ENCODE measurements at regions not wholly inside any gene's neighbourhood (a gene's known extent, or its start where the extent isn't known, plus 50 kb on each side); places are given as distances from the start of the nearest gene placed in this dataset.
"Not testable (repeated sequence)": the region's sequence is repeated elsewhere in the genome, so short reads cannot be mapped to it uniquely, and the experiment has no call there.

DNA sequence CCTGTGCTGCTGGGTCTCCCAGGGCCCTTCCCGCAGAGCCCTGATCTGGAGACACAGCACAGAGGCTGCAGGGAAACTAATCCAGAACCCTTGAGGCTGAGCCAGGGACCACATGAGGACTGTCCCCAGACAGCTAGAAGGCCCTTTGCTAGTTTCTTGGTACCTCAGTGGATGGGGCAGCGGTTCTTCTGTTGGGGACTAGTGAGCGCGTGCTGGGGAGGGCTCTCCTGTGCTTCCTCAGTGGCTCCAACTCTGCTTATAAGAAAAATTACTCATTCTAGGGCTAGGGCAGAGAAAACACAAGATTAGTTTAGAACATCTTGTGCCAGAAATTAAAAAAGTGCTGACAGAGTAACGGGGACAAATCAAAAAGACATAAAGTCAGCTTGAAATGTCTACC, 116.5 kb upstream of the CTSV start:
- H3K23ac ChIP-seq (ENCODE audit: insufficient read length, low read depth, low read length); H3K56ac ChIP-seq (ENCODE audit: insufficient read length, low read depth, low read length); H2BK120ac ChIP-seq (ENCODE audit: low read depth, low read length, poor library complexity, severe bottlenecking); H3K79me1 ChIP-seq (ENCODE audit: insufficient read depth, low read depth, low read length, poor library complexity, severe bottlenecking); H3K9me3 ChIP-seq (ENCODE audit: control insufficient read depth, low read depth, low read length); H3K27me3 Mint-ChIP-seq (ENCODE audit: low read depth); H2BK12ac ChIP-seq (ENCODE audit: insufficient read length, low read depth, low read length); H2AFZ ChIP-seq (ENCODE audit: low read length); H3K27ac Mint-ChIP-seq; H3K9me3 Mint-ChIP-seq; H4K91ac ChIP-seq (ENCODE audit: insufficient read length, low read depth, low read length); H2BK15ac ChIP-seq (ENCODE audit: low read depth, low read length); H3K18ac ChIP-seq (ENCODE audit: insufficient read length, low read depth, low read length); H4K20me1 ChIP-seq (ENCODE audit: control insufficient read depth, insufficient read depth, insufficient read length); H3K4ac ChIP-seq (ENCODE audit: low read depth, low read length); H3K14ac ChIP-seq (ENCODE audit: insufficient read depth, low read length); H3K9ac ChIP-seq (ENCODE audit: extremely low read depth, insufficient read length, low read length); H3K27ac ChIP-seq (ENCODE audit: insufficient read length, low read depth, low read length); H3T11ph ChIP-seq (ENCODE audit: low read length); DNase-seq; H3K4me2 ChIP-seq (ENCODE audit: insufficient read depth, insufficient read length, low read length); H3K27me3 ChIP-seq (ENCODE audit: insufficient read depth, low read length); H4K8ac ChIP-seq (replicated peaks; ENCODE audit: insufficient read length, low read depth, low read length); H4K5ac ChIP-seq (ENCODE audit: insufficient read length, low read depth, low read length); H3K23me2 ChIP-seq (ENCODE audit: insufficient read length, low read depth, low read length, poor library complexity, severe bottlenecking); H2BK5ac ChIP-seq (ENCODE audit: insufficient read length, low read length); H3K79me2 ChIP-seq (ENCODE audit: insufficient read depth, low read length); H3K4me3 Mint-ChIP-seq; H2BK20ac ChIP-seq (ENCODE audit: low read depth, low read length, poor library complexity, severe bottlenecking); H2AK5ac ChIP-seq (ENCODE audit: insufficient read length, low read length); H3K4me1 ChIP-seq (ENCODE audit: insufficient read depth, low read length): not testable (repeated sequence)
- Mint-ChIP-seq H3K4me1 (peaks cover 8 to 11% of the 10 kb centered on the region in 2 experiments), H3K36me3 (ENCODE audit: insufficient read depth in 1 of 3, low read depth in 3 of 3) (peaks cover 79 to 90% (median 89%) of the 10 kb centered on the region in 3 experiments)
- WGBS (ENCODE audit: extremely low coverage, insufficient read length, low lambda C conversion rate): no CpG with 5 or more reads among the region's 5 CpGs

Measured in H9 (cell line).